B cell (primary cell): ENCODE measurements at regions not wholly inside any gene's neighbourhood (a gene's known extent, or its start where the extent isn't known, plus 50 kb on each side); places are given as distances from the start of the nearest gene placed in this dataset.
"Not testable (repeated sequence)": the region's sequence is repeated elsewhere in the genome, so short reads cannot be mapped to it uniquely, and the experiment has no call there.

Experiments
- ATAC-seq: fragments of 200-7000 bp; cut with Tn5 transposase; one replicate; pipeline ENCODE4 v1.10.0; 2021; ENCODE audit warnings: low read depth, mild to moderate bottlenecking, moderate number of reproducible peaks, moderate library complexity
- CTCF ChIA-PET: fragments of 350-600 bp; sonication (Branson Sonifier 250); formaldehyde crosslinking; loops from one replicate; lab custom pipeline; 2021; ENCODE audit warnings: antibody characterized with exemption, inconsistent platforms; lab: Charles Lee
- POLR2A ChIA-PET: fragments of 350-600 bp; sonication (Branson Sonifier 250); formaldehyde crosslinking; loops from one replicate; lab custom pipeline; 2021; ENCODE audit warnings: antibody characterized with exemption; lab: Charles Lee
- DNase-seq: peaks from one replicate; pipeline ENCODE4 v3.0.0; 2013
- H2AFZ ChIP-seq: 2 replicates; pipeline ENCODE4 v1.6.1; 2012; ENCODE audit warnings: mild to moderate bottlenecking, low read depth, low read length; ENCODE audit not compliant: insufficient read depth, poor library complexity, severe bottlenecking
- H3K27ac ChIP-seq, 2 donors: 1 replicate in 1 of 2; 2 replicates in 1 of 2; pipeline ENCODE4 v1.5.1; 2012 to 2013; ENCODE audit warnings: low read length in 2 of 2, mild to moderate bottlenecking in 2 of 2, moderate library complexity in 1 of 2
- H3K27me3 ChIP-seq, 4 experiments: fragments of 200-600 bp in 1 of 4; sonication (generic) in 1 of 4; replicated peaks in 1 of 4; 1 replicate in 2 of 4; 2 replicates in 2 of 4; pipeline versions ENCODE4 v1.6.1 to v1.7.0; 2013 to 2016; ENCODE audit warnings: low read length in 3 of 4, mild to moderate bottlenecking in 2 of 4, mixed read lengths in 1 of 4, moderate library complexity in 1 of 4; ENCODE audit not compliant: insufficient read depth in 4 of 4, control insufficient read depth in 3 of 4; ENCODE audit errors: control extremely low read depth in 1 of 4
- H3K36me3 ChIP-seq, 2 experiments: replicated peaks in 1 of 2; 1 replicate in 1 of 2; 2 replicates in 1 of 2; pipeline versions ENCODE4 v1.6.1 to v1.7.1; 2013; ENCODE audit warnings: low read length in 1 of 2; ENCODE audit not compliant: insufficient read depth in 2 of 2, control insufficient read depth in 1 of 2; ENCODE audit errors: control extremely low read depth in 1 of 2, extremely low read depth in 1 of 2
- H3K4me1 ChIP-seq, 2 donors: fragments of 200-600 bp in 1 of 2; sonication (generic) in 1 of 2; 1 replicate in 1 of 2; 2 replicates in 1 of 2; pipeline versions ENCODE4 v1.5.1 to v1.6.1; 2013 to 2017; ENCODE audit warnings: low read length in 2 of 2; ENCODE audit not compliant: control insufficient read depth in 2 of 2, insufficient read depth in 2 of 2
- H3K4me2 ChIP-seq: replicated peaks from 2 replicates; pipeline ENCODE3; 2012; ENCODE audit warnings: mild to moderate bottlenecking, low read depth, low read length; ENCODE audit not compliant: poor library complexity, severe bottlenecking
- H3K4me3 ChIP-seq, 5 experiments: fragments of 200-600 bp in 1 of 5; sonication (generic) in 1 of 5; 1 replicate in 3 of 5; 2 replicates in 2 of 5; pipeline versions ENCODE4 v1.5.1 to v1.7.0; 2011 to 2016; ENCODE audit warnings: low read length in 4 of 5, mild to moderate bottlenecking in 4 of 5, low read depth in 2 of 5, control low read depth in 1 of 5, moderate library complexity in 1 of 5; ENCODE audit not compliant: insufficient read depth in 1 of 5; ENCODE audit errors: control extremely low read depth in 1 of 5, extremely low read depth in 1 of 5
- H3K79me2 ChIP-seq: fragments of 200-600 bp; sonication (generic); one replicate; pipeline ENCODE4 v1.6.0; 2016; ENCODE audit warnings: low read length; ENCODE audit not compliant: control insufficient read depth, insufficient read depth
- H3K9ac ChIP-seq: fragments of 200-600 bp; sonication (generic); 2 replicates; pipeline ENCODE4 v1.6.1; 2017; ENCODE audit warnings: mild to moderate bottlenecking, low read length, moderate library complexity
- H3K9me3 ChIP-seq, 3 donors: one replicate each; pipeline versions ENCODE4 v1.6.1 to v1.7.1; 2013; ENCODE audit warnings: low read length in 2 of 3; ENCODE audit not compliant: control insufficient read depth in 2 of 3, insufficient read depth in 1 of 3; ENCODE audit errors: control extremely low read depth in 1 of 3
- H4K20me1 ChIP-seq: 2 replicates; pipeline ENCODE4 v1.6.0; 2012; ENCODE audit warnings: mild to moderate bottlenecking, low read length; ENCODE audit not compliant: insufficient read depth, control insufficient read depth, poor library complexity, severe bottlenecking
- H3K27ac Mint-ChIP-seq: one replicate; pipeline ENCODE4 v1.8.0; 2021; ENCODE audit warnings: mixed read lengths
- H3K27me3 Mint-ChIP-seq: one replicate; pipeline ENCODE4 v1.8.0; 2021; ENCODE audit warnings: mixed read lengths
- H3K4me1 Mint-ChIP-seq: one replicate; pipeline ENCODE4 v1.8.0; 2021; ENCODE audit warnings: mixed read lengths
- H3K4me3 Mint-ChIP-seq: one replicate; pipeline ENCODE4 v1.8.0; 2021; ENCODE audit warnings: mixed read lengths
- H3K9me3 Mint-ChIP-seq: one replicate; pipeline ENCODE4 v1.8.0; 2022; ENCODE audit warnings: mixed read lengths; ENCODE audit not compliant: insufficient read depth
- EZH2 ChIP-seq: IDR thresholded peaks from 2 replicates; pipeline ENCODE4 v1.6.1; 2012; ENCODE audit warnings: borderline replicate concordance, low read depth, mild to moderate bottlenecking, moderate library complexity, low read length; ENCODE audit not compliant: insufficient read depth, poor library complexity, severe bottlenecking
- WGBS: methylation state at CpG from one replicate; pipeline ENCODE4 v1.1.5; 2013; ENCODE audit warnings: missing lambda C conversion rate; ENCODE audit not compliant: insufficient coverage; 5-methylcytosine and 5-hydroxymethylcytosine counted together
- intact Hi-C: fragments of 100-400 bp; cut with micrococcal nuclease; formaldehyde crosslinking; loops from one replicate; pipeline ENCODE4 v1.10.0; 2022
- TF ChIP-seq, protein P1 (sequence below): fragments of 200-600 bp; IDR thresholded peaks from one replicate; pipeline ENCODE4 v1.8.0; 2022; ENCODE audit warnings: antibody characterized with exemption, mild to moderate bottlenecking

DNA sequence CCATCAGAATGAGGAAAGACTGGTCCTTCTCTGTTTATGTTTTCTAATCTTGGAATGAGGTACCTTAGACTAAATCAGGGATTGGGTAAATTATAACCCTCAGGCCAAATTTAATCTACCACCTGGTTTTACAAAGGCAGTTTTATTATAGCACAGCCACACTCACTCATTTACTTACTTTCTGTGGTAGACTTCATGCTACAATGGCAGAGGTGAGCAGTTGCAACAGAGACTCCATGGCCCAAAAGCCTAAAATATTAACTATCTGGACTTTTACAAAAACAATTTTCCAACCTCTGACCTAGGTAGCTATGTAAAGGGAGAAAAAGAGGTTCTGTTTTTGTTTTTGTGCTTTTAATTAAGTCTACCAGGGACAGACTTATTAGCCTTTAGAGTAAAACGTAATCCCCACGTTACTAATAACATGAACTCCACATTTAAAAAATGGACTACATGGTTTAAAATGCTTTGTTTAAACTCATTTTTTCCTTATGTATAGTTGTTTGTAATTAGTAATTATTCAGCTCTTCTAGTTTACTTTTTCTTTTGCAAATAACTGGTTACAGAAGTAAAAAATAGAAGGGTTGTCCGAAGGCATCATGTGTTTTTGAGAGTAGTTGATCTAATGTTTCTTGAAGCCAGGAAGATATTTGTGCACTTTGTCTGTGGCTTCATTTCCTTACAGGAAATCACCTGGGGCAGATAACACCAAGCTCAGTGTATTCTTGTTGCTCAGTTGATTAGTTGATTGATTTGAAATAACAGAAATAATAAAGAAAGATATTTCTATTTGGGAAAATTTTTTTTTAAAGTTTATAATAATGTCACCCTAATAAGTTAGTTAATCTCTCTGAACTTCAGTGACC, 57.6 kb upstream of the ATP2B1 start:
- intact Hi-C loops = no loop called here

DNA sequence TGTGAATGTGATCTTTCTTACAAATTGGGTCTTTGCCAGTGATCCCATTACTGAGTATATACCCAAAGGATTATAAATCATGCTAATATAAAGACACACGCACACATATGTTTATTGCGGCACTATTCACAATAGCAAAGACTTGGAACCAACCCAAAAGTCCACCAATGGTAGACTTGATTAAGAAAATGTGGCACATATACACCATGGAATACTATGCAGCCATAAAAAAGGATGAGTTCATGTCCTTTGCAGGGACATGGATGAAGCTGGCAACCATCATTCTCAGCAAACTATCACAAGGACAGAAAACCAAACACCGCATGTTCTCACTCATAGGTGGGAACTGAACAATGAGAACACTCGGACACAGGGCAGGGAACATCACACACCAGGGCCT, 55.5 kb upstream of the ATP2B1 start:
- H3K79me2 ChIP-seq, H3K27me3 ChIP-seq, H3K4me3 ChIP-seq, H3K9me3 Mint-ChIP-seq, H3K9me3 ChIP-seq, H4K20me1 ChIP-seq, H3K27ac Mint-ChIP-seq, DNase-seq, H3K9ac ChIP-seq, H2AFZ ChIP-seq, H3K36me3 ChIP-seq, ATAC-seq, POLR2A ChIA-PET, intact Hi-C loops, H3K4me3 Mint-ChIP-seq, H3K27me3 Mint-ChIP-seq, H3K4me2 ChIP-seq, H3K27ac ChIP-seq: not testable (repeated sequence)
- CTCF ChIA-PET = interaction anchor here (1.4 kb wide), 1 partner anchor 250 kb away, joined by 4 read pairs; no protein-coding TSS in a partner anchor
- peaks cover 17 to 32% of the 10 kb centered on the region in 2 donors for H3K4me1 ChIP-seq
- WGBS = no CpG with 5 or more reads among the region's 4 CpGs
- H3K4me1 Mint-ChIP-seq = peaks cover 36% of the 10 kb centered on the region

More for the DNA sequence above, 57.6 kb upstream of the ATP2B1 start:
- Mint-ChIP-seq H3K27ac (peak overlapping the region; percentile 27), H3K4me3 (no peak overlapping the region), H3K9me3 (peaks cover 6% of the 10 kb centered on the region), H3K4me1 (peaks cover 31% of the 10 kb centered on the region), H3K27me3 (no peaks in the 10 kb centered on the region)
- no peaks in the 10 kb centered on the region for H3K27me3 ChIP-seq
- peaks cover 0 to 3% (median 0%) of the 10 kb centered on the region in 3 donors for H3K9me3 ChIP-seq
- peak overlapping the region; percentile 12 for H2AFZ ChIP-seq
- TF ChIP-seq, protein P1, sequence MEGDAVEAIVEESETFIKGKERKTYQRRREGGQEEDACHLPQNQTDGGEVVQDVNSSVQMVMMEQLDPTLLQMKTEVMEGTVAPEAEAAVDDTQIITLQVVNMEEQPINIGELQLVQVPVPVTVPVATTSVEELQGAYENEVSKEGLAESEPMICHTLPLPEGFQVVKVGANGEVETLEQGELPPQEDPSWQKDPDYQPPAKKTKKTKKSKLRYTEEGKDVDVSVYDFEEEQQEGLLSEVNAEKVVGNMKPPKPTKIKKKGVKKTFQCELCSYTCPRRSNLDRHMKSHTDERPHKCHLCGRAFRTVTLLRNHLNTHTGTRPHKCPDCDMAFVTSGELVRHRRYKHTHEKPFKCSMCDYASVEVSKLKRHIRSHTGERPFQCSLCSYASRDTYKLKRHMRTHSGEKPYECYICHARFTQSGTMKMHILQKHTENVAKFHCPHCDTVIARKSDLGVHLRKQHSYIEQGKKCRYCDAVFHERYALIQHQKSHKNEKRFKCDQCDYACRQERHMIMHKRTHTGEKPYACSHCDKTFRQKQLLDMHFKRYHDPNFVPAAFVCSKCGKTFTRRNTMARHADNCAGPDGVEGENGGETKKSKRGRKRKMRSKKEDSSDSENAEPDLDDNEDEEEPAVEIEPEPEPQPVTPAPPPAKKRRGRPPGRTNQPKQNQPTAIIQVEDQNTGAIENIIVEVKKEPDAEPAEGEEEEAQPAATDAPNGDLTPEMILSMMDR = no peak
- TF ChIP-seq EZH2 = no peak
- H3K4me1 ChIP-seq = peaks cover 14 to 19% of the 10 kb centered on the region in 2 donors
- no peak overlapping the region for H3K9ac ChIP-seq
- ATAC-seq (no peak), DNase-seq (no peak)
- H3K27ac ChIP-seq = peak overlapping the region in 1 of 2 donors; percentile 61
- peak overlapping the region; percentile 38 for H3K4me2 ChIP-seq
- no peaks in the 10 kb centered on the region for H4K20me1 ChIP-seq
- H3K79me2 ChIP-seq = no peaks in the 10 kb centered on the region
- no peak overlapping the region for H3K4me3 ChIP-seq
- 0% methylated on average over 1 of the region's 3 CpGs for WGBS
- ChIA-PET CTCF (interaction anchor here (0.6 to 1.4 kb wide), 5 partner anchors 23 to 298 kb away, joined by 3 to 6 read pairs (median 3); partner anchors contain the start of gene ATP2B1), POLR2A (interaction anchor here (0.7 to 1.1 kb wide), 2 partner anchors 57 to 137 kb away, joined by 3 read pairs; partner anchors contain the start of gene ATP2B1)
- no peaks in the 10 kb centered on the region for H3K36me3 ChIP-seq
